ENCODE measurements at regions not wholly inside any gene's neighbourhood (a gene's known extent, or its start where the extent isn't known, plus 50 kb on each side); places are given as distances from the start of the nearest gene placed in this dataset.

- TF ChIP-seq CTCF (conservative IDR thresholded peaks at IDR 0.05; ENCODE audit: low read depth, low read length), result peak; percentile 28; the same call in 1 of the 2 replicates
- no peak for TF ChIP-seq EZH2 (IDR thresholded peaks at IDR 0.05; ENCODE audit: low read length, unreplicated experiment)
Measured at GRCh38 chr4:100576570-100576969, 58.7 kb upstream of the EMCN start.
